ENCODE measurements at regions not wholly inside any gene's neighbourhood (a gene's known extent, or its start where the extent isn't known, plus 50 kb on each side); places are given as distances from the start of the nearest gene placed in this dataset.

DNA sequence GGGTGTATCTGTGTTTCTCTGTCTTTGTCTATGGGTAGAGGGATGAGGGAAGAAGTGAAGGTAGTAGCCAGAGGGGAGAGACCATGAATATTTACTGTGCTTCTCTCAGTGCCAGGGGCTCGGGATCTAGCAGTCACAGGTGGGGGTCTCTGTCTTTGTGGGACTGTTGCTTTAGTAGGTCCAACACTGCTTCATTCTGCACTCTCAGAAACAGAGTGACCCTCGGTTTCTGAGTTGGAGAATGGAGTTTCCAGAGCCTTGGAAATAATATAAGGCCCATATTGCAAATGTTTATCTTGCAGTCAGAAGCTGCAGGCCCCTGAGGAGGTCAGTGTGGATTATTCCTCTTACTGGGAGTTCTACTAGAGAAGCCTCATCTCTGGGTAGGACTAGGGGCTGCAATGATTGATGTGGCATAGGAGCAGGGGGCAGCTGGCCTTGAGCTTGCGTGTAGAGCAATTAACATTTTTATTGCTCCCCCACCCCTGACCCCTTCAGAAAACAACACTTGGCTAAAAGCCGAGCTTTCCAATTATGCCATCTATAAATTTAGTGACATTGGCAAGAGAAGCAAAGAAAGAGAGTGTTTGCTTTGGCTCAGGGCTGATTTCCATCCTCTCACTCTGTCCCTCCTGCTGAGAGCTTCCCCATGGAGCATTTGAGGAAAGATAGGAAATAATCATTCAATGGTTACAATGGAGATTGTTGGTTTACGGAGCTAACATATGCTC is 55.0 kb upstream of the TRPC7 start:
- intact Hi-C loops (cut with DNase I), result no loop called here
- Histone ChIP-seq H3K4me1 (no peaks in the 10 kb centered on the region), H3K4me3 (no peak overlapping the region), H3K9me3 (no peaks in the 10 kb centered on the region), H3K27me3 (no peaks in the 10 kb centered on the region), H3K36me3 (no peaks in the 10 kb centered on the region), H3K27ac (no peak overlapping the region)
- DNase-seq, result no peak
- TF ChIP-seq, protein P1, sequence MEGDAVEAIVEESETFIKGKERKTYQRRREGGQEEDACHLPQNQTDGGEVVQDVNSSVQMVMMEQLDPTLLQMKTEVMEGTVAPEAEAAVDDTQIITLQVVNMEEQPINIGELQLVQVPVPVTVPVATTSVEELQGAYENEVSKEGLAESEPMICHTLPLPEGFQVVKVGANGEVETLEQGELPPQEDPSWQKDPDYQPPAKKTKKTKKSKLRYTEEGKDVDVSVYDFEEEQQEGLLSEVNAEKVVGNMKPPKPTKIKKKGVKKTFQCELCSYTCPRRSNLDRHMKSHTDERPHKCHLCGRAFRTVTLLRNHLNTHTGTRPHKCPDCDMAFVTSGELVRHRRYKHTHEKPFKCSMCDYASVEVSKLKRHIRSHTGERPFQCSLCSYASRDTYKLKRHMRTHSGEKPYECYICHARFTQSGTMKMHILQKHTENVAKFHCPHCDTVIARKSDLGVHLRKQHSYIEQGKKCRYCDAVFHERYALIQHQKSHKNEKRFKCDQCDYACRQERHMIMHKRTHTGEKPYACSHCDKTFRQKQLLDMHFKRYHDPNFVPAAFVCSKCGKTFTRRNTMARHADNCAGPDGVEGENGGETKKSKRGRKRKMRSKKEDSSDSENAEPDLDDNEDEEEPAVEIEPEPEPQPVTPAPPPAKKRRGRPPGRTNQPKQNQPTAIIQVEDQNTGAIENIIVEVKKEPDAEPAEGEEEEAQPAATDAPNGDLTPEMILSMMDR (IDR thresholded peaks at IDR 0.05), result no peak
- no peak for TF ChIP-seq POLR2A (IDR thresholded peaks at IDR 0.05)
- 40 to 43% methylated on average over 5 of the region's 5 CpGs for WGBS, 2 donors

DNA sequence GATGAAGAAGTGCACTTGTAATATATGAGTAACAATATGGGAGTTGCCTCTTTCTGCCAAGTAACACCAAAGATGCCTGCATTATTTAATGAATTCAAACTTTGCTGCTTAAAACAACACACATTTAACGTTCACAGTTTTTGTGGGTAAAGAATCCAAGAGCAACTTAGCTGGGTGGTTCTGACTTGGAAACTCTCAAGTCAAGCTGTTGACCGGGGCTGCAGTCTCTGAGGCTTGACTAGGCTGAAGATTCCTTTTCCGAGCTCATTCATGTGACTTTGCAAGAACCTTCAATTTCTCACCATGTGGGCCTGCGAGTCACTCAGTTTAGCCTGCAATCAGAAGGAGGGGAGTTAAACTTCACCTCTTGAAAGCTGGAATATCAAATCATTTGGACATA is 53.0 kb upstream of the TRPC7 start:
- no peak overlapping the region for H3K27ac ChIP-seq
- no peak for TF ChIP-seq POLR2A (IDR thresholded peaks at IDR 0.05)
- TF ChIP-seq, protein P1 (IDR thresholded peaks at IDR 0.05), result no peak
- no peaks in the 10 kb centered on the region for H3K9me3 ChIP-seq
- no peaks in the 10 kb centered on the region for H3K27me3 ChIP-seq
- WGBS, 2 donors, result 60 to 72% methylated on average over 4 of the region's 4 CpGs
- no peak overlapping the region for H3K4me3 ChIP-seq
- intact Hi-C loops (cut with DNase I), result no loop called here
- H3K36me3 ChIP-seq, result no peaks in the 10 kb centered on the region
- DNase-seq, result no peak
- no peaks in the 10 kb centered on the region for H3K4me1 ChIP-seq
